Gastrocnemius medialis (tissue), 4 donors: ENCODE measurements at regions not wholly inside any gene's neighbourhood (a gene's known extent, or its start where the extent isn't known, plus 50 kb on each side); places are given as distances from the start of the nearest gene placed in this dataset.

Source experiments
- ATAC-seq, 2 donors: fragments of 150-250 bp; one replicate each; pipeline ENCODE4 v1.9.1; 2016
- DNase-seq, 2 donors: peaks; one replicate each; pipeline ENCODE4 v3.0.0-alpha.2; 2019
- H3K27ac ChIP-seq, 4 donors: fragments of 200-600 bp; sonication (generic); 1 replicate in 1 of 4; 2 replicates in 3 of 4; pipeline ENCODE4 v1.5.1; 2016 to 2018; ENCODE audit warnings: mild to moderate bottlenecking in 2 of 4, moderate library complexity in 1 of 4
- H3K27me3 ChIP-seq, 3 donors: fragments of 200-600 bp; sonication (generic) in 2 of 3; 1 replicate in 1 of 3; 2 replicates in 2 of 3; pipeline versions ENCODE4 v1.5.1 to v1.6.0; 2016 to 2019; ENCODE audit warnings: mild to moderate bottlenecking in 1 of 3, moderate library complexity in 1 of 3
- H3K36me3 ChIP-seq, 2 donors: fragments of 200-600 bp; sonication (generic) in 1 of 2; one replicate each; pipeline ENCODE4 v1.5.1; 2017 to 2018
- H3K4me1 ChIP-seq, 2 donors: fragments of 200-600 bp; sonication (generic) in 1 of 2; one replicate each; pipeline ENCODE4 v1.5.1; 2016 to 2017; ENCODE audit warnings: mild to moderate bottlenecking in 2 of 2
- H3K4me3 ChIP-seq, 4 donors: fragments of 200-600 bp; sonication (generic) in 3 of 4; 1 replicate in 1 of 4; 2 replicates in 3 of 4; pipeline ENCODE4 v1.5.1; 2016 to 2019; ENCODE audit warnings: mild to moderate bottlenecking in 2 of 4
- H3K9me3 ChIP-seq, 3 donors: fragments of 200-600 bp; sonication (generic) in 2 of 3; 1 replicate in 1 of 3; 2 replicates in 2 of 3; pipeline ENCODE4 v1.5.1; 2016 to 2019
- POLR2A ChIP-seq, 2 donors: fragments of 450-650 bp; IDR thresholded peaks; one replicate each; pipeline ENCODE4 v1.6.1; 2017; ENCODE audit warnings: antibody characterized with exemption in 2 of 2, mild to moderate bottlenecking in 2 of 2, moderate library complexity in 2 of 2
- in situ Hi-C, 4 donors: fragments of 200-750 bp; cut with MboI; loops; one replicate each; pipeline versions ENCODE4 v1.15.0 to v1.8.0; 2017; ENCODE audit warnings: low sequenced_read_pairs in 4 of 4
- intact Hi-C: fragments of 100-400 bp; cut with DNase I; formaldehyde crosslinking; loops from one replicate; pipeline ENCODE4 v1.15.1; 2023; ENCODE audit warnings: low total_unique reads
- TF ChIP-seq, protein P1 (sequence below), 5 experiments: fragments of 450-650 bp in 3 of 5; fragments of 200-600 bp in 2 of 5; sonication (generic) in 2 of 5; IDR thresholded peaks in 4 of 5; conservative IDR thresholded peaks in 1 of 5; 1 replicate in 4 of 5; 2 replicates in 1 of 5; pipeline ENCODE4 v1.5.1; 2016 to 2019; ENCODE audit warnings: antibody characterized with exemption in 5 of 5, mild to moderate bottlenecking in 3 of 5, moderate library complexity in 3 of 5

DNA sequence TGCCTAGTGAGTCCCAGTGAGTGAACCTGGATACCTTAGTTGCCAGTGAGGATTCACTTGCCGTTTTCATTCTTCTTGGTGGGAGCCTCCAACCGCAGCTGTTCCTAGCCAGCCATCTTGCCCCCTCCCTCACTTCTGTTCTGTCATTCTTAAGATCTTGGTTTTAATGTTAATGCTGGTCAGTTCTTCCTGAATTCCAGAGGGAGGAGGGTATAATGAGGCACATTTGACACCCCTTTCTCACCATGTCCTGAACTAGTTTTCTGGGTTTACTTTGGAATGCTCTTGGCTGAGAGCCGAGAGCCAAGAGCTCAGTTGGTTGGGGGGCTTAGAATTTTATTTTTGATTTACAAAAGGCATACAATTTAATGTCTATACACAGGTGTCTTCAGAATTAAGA, 78.5 kb upstream of the ADCY1 start:
- ATAC-seq = no peak
- in situ Hi-C loops = no loop called here

DNA sequence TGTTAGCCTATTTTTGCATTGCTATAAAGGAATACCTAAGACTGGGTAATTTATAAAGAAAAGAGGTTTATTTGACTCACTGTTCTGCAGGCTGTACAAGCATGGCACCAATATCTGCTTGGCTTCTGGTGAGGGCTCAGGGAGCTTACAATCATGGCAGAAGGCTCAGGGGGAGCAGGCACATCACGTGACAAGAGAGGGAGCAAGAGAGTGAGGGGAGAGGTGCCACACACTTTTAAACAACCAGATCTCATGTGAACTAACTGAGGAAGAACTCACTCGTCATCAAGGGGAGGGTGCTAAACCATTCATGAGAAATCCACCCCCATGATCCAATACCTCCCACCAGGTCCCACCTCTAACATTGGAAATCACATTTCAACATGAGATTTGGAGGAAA, 73.9 kb upstream of the ADCY1 start:
- no peak for DNase-seq
- ATAC-seq = no peak
- H3K27ac ChIP-seq = no peak overlapping the region
- no peaks in the 10 kb centered on the region for H3K9me3 ChIP-seq
- H3K4me3 ChIP-seq = no peak overlapping the region
- in situ Hi-C loops (no loop called here), intact Hi-C loops (no loop called here)
- H3K4me1 ChIP-seq = no peaks in the 10 kb centered on the region
- H3K36me3 ChIP-seq = no peaks in the 10 kb centered on the region
- no peak for TF ChIP-seq POLR2A (IDR thresholded peaks at IDR 0.05)
- TF ChIP-seq, protein P1, sequence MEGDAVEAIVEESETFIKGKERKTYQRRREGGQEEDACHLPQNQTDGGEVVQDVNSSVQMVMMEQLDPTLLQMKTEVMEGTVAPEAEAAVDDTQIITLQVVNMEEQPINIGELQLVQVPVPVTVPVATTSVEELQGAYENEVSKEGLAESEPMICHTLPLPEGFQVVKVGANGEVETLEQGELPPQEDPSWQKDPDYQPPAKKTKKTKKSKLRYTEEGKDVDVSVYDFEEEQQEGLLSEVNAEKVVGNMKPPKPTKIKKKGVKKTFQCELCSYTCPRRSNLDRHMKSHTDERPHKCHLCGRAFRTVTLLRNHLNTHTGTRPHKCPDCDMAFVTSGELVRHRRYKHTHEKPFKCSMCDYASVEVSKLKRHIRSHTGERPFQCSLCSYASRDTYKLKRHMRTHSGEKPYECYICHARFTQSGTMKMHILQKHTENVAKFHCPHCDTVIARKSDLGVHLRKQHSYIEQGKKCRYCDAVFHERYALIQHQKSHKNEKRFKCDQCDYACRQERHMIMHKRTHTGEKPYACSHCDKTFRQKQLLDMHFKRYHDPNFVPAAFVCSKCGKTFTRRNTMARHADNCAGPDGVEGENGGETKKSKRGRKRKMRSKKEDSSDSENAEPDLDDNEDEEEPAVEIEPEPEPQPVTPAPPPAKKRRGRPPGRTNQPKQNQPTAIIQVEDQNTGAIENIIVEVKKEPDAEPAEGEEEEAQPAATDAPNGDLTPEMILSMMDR (IDR thresholded peaks at IDR 0.05 in 4 of 5, conservative IDR thresholded peaks at IDR 0.05 in 1 of 5) = no peak
- H3K27me3 ChIP-seq = no peaks in the 10 kb centered on the region

More for the DNA sequence above, 78.5 kb upstream of the ADCY1 start:
- Histone ChIP-seq H3K9me3 (no peaks in the 10 kb centered on the region), H3K36me3 (no peaks in the 10 kb centered on the region), H3K4me3 (no peak overlapping the region), H3K4me1 (no peaks in the 10 kb centered on the region), H3K27ac (no peak overlapping the region), H3K27me3 (no peaks in the 10 kb centered on the region)
- intact Hi-C loops = no loop called here
- TF ChIP-seq, protein P1 (IDR thresholded peaks at IDR 0.05 in 4 of 5, conservative IDR thresholded peaks at IDR 0.05 in 1 of 5) = no peak
- TF ChIP-seq POLR2A (IDR thresholded peaks at IDR 0.05) = no peak
- DNase-seq = no peak

DNA sequence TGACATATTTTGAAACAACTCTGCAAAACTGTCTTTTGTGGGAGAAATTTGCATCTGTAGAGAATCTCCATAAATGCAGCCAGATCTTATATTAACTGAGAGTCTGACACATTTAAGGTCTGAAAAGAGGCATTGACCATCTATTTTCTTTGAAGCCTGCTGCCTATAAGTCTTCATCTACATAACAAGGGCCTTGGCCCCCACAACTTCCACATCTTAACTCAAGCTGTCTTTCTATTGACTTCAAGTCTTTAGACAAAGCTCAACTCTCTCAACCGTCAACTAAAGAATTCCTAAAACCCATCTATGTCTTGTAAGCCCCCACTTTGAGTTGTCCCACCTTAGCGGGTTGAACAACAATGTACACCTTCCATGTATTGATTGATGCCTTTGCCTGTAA, 72.4 kb upstream of the ADCY1 start:
- Histone ChIP-seq H3K36me3 (no peaks in the 10 kb centered on the region), H3K4me1 (no peaks in the 10 kb centered on the region), H3K27ac (no peak overlapping the region), H3K9me3 (no peaks in the 10 kb centered on the region), H3K27me3 (no peaks in the 10 kb centered on the region), H3K4me3 (no peak overlapping the region)
- TF ChIP-seq POLR2A (IDR thresholded peaks at IDR 0.05) = no peak
- TF ChIP-seq, protein P1 (IDR thresholded peaks at IDR 0.05 in 4 of 5, conservative IDR thresholded peaks at IDR 0.05 in 1 of 5) = no peak
- in situ Hi-C loops = no loop called here
- intact Hi-C loops = no loop called here
- DNase-seq (no peak), ATAC-seq (no peak)

DNA sequence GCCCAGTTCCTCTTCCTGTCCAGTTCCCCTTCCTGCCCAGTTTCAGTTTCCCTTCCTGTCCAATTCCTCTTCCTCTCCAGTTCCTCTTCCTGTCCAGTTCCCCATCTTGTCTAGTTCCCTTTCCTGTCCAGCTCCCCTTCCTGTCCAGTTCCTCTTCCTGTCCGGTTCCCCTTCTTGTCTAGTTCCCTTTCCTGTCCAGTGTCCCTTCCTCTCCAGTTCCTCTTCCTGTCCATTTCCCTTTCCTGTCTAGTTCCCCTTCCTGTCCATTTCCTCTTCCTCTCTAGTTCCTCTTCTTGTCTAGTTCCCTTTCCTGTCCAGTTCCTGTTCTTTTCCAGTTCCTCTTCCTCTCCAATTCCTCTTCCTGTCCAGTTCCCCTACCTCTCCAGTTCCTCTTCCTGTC, 68.1 kb upstream of the ADCY1 start:
- ATAC-seq = no peak
- intact Hi-C loops (no loop called here), in situ Hi-C loops (no loop called here)

DNA sequence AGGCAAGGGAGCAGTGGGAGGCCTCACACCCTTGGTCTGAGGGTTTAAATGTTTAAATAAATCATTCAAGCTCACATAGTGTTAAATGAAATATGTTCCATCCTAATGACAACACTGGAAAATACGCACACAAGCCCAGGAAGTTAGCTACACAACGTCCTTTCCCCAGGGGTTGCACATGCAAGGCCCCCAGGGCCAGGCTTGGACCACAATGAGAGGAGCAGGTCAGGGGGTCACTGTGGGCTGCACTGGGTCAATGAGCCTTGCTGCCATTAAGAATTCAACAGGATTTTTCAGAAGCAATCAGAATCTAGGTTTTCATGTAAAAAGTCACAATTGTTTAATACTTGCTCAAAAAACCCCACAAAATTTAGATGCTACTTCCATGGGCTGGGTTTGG, 64.9 kb upstream of the ADCY1 start:
- in situ Hi-C loops = no loop called here

More for the DNA sequence above, 68.1 kb upstream of the ADCY1 start:
- Histone ChIP-seq H3K36me3 (no peaks in the 10 kb centered on the region), H3K4me1 (no peaks in the 10 kb centered on the region), H3K27ac (no peak overlapping the region), H3K4me3 (no peak overlapping the region), H3K9me3 (no peaks in the 10 kb centered on the region), H3K27me3 (no peaks in the 10 kb centered on the region)
- TF ChIP-seq, protein P1 (IDR thresholded peaks at IDR 0.05 in 4 of 5, conservative IDR thresholded peaks at IDR 0.05 in 1 of 5) = no peak
- no peak for TF ChIP-seq POLR2A (IDR thresholded peaks at IDR 0.05)
- no peak for DNase-seq

More for the DNA sequence above, 64.9 kb upstream of the ADCY1 start:
- ATAC-seq (no peak), DNase-seq (no peak)
- H3K4me3 ChIP-seq = no peak overlapping the region
- no peaks in the 10 kb centered on the region for H3K9me3 ChIP-seq
- H3K36me3 ChIP-seq = no peaks in the 10 kb centered on the region
- H3K4me1 ChIP-seq = no peaks in the 10 kb centered on the region
- H3K27me3 ChIP-seq = no peaks in the 10 kb centered on the region
- no peak overlapping the region for H3K27ac ChIP-seq
- TF ChIP-seq, protein P1 (IDR thresholded peaks at IDR 0.05 in 4 of 5, conservative IDR thresholded peaks at IDR 0.05 in 1 of 5) = no peak
- TF ChIP-seq POLR2A (IDR thresholded peaks at IDR 0.05) = no peak
- intact Hi-C loops = no loop called here
